MCF 10A (cell line): ENCODE measurements at regions not wholly inside any gene's neighbourhood (a gene's known extent, or its start where the extent isn't known, plus 50 kb on each side); places are given as distances from the start of the nearest gene placed in this dataset.
A peak's percentile ranks its signal among the peaks of the same experiment; 100 is the strongest.

Source experiments
- BruUV-seq: library from RNA; stranded (reverse); fragments of 400-500 nt; replicated peaks from 2 replicates; lab custom pipeline; 2021; lab: Mats Ljungman, UMichigan
- CTCF ChIA-PET: fragments of 300-600 bp; sonication (Branson Sonifier 250); formaldehyde crosslinking; extraction: SDS; loops from one replicate; lab custom pipeline; 2021; ENCODE audit warnings: antibody characterized with exemption, inconsistent platforms; lab: Yijun Ruan, JAX
- POLR2A ChIA-PET: fragments of 300-600, 350-650 bp; sonication (Branson Sonifier 250); formaldehyde crosslinking; extraction: SDS; loops from one replicate; lab custom pipeline; 2020; ENCODE audit warnings: antibody characterized with exemption, inconsistent platforms; lab: Yijun Ruan, JAX
- DNase-seq: peaks from one replicate; pipeline ENCODE4 v3.0.0-alpha.2; 2018; ENCODE audit not compliant: unreplicated experiment
- H3K27ac Mint-ChIP-seq: one replicate; pipeline ENCODE4 v1.8.0; 2022; ENCODE audit warnings: mild to moderate bottlenecking, low read depth, mixed read lengths; ENCODE audit not compliant: unreplicated experiment
- H3K27me3 Mint-ChIP-seq: one replicate; pipeline ENCODE4 v1.8.0; 2022; ENCODE audit warnings: mixed read lengths; ENCODE audit not compliant: insufficient read depth, unreplicated experiment
- H3K36me3 Mint-ChIP-seq: one replicate; pipeline ENCODE4 v1.8.0; 2022; ENCODE audit warnings: mild to moderate bottlenecking, moderate library complexity, mixed read lengths; ENCODE audit not compliant: insufficient read depth, unreplicated experiment
- H3K4me1 Mint-ChIP-seq: one replicate; pipeline ENCODE4 v1.8.0; 2022; ENCODE audit warnings: mixed read lengths; ENCODE audit not compliant: insufficient read depth, unreplicated experiment
- H3K4me3 Mint-ChIP-seq: one replicate; pipeline ENCODE4 v1.8.0; 2022; ENCODE audit warnings: mild to moderate bottlenecking, moderate library complexity, mixed read lengths; ENCODE audit not compliant: unreplicated experiment
- H3K9me3 Mint-ChIP-seq: one replicate; pipeline ENCODE4 v1.8.0; 2022; ENCODE audit warnings: mixed read lengths; ENCODE audit not compliant: unreplicated experiment
- CTCF ChIP-seq: fragments of 200-600 bp; IDR thresholded peaks from one replicate; pipeline ENCODE4 v1.8.0; 2022; ENCODE audit warnings: antibody characterized with exemption, mild to moderate bottlenecking; ENCODE audit not compliant: unreplicated experiment
- intact Hi-C: fragments of 100-400 bp; cut with micrococcal nuclease; formaldehyde crosslinking; loops from 2 replicates; pipeline ENCODE4 v1.14.1; 2022

DNA sequence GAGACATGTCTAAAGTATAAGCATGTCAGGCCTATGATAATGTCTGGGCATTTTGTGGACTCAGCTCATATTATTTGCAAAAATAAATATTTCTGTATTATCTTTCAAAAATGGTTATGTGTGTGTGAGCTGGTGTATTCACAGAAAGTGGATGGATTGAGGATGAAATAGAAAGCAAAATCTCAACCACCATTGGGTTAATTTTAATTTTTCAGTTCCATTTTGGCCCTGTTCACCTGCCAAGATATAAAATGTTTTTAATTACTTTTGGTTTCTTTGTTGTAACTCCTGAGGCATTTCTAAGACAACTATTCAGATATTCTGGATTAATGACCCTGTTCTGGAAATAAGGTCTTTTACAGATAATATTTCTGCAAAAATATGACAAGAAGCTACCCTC lies 232.7 kb upstream of the PPFIA2 start:
- no TSS peak for BruUV-seq
- no peak overlapping the region for H3K4me3 Mint-ChIP-seq
- no peaks in the 10 kb centered on the region for H3K27me3 Mint-ChIP-seq
- H3K4me1 Mint-ChIP-seq = peaks cover 6% of the 10 kb centered on the region
- intact Hi-C loops = no loop called here
- no peak overlapping the region for H3K27ac Mint-ChIP-seq
- TF ChIP-seq CTCF = no peak
- DNase-seq = no peak
- ChIA-PET POLR2A (no interaction called here), CTCF (no interaction called here)
- H3K36me3 Mint-ChIP-seq = no peaks in the 10 kb centered on the region
- no peaks in the 10 kb centered on the region for H3K9me3 Mint-ChIP-seq

DNA sequence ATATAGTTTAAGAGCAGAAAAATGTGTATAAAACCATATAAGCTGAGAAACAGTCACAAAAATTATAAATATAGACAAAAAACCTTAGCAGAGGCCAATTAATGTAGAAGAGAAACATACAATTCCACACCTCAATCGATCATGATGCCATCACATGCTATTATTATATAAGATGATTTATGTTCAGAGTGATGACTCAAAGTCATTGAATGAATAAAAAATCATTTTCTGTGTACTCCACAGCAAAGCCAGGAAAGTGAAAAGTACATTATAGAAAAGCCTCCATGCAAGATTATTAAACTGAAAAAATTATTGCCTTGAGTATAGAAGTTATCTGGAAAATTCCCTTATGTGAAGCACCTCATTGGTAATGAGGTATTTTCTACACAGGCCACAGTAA lies 229.2 kb upstream of the PPFIA2 start:
- no TSS peak for BruUV-seq
- CTCF ChIA-PET = no interaction called here

DNA sequence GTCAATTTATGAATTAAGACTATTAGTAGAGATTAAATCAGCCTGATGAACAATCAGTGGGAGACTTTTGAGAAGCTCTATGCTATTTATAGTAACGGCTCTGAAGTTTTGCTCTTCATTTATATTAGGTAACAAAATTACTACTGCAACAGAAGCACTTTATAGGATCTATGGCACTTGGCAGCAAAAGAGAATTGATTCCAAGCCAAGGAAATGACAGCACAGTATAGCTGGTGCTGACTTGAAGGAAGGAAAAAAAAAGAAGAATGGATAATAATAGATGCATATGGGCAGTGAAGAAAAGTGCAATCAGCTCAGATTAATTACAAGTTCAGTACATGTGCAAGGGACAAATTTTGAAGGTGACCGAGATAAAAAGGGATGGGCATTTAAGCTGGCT lies 228.2 kb upstream of the PPFIA2 start:
- CTCF ChIA-PET = no interaction called here
- H3K4me3 Mint-ChIP-seq = no peak overlapping the region
- no peak for TF ChIP-seq CTCF
- peak; percentile 7 for DNase-seq
- no peaks in the 10 kb centered on the region for H3K36me3 Mint-ChIP-seq
- no peaks in the 10 kb centered on the region for H3K9me3 Mint-ChIP-seq
- no peaks in the 10 kb centered on the region for H3K27me3 Mint-ChIP-seq
- POLR2A ChIA-PET = no interaction called here
- peaks cover 6% of the 10 kb centered on the region for H3K4me1 Mint-ChIP-seq
- peak overlapping the region; percentile 16 for H3K27ac Mint-ChIP-seq
- intact Hi-C loops = no loop called here
- no TSS peak for BruUV-seq

More for the DNA sequence above, 229.2 kb upstream of the PPFIA2 start:
- Mint-ChIP-seq H3K36me3 (no peaks in the 10 kb centered on the region), H3K27me3 (no peaks in the 10 kb centered on the region), H3K4me3 (no peak overlapping the region), H3K9me3 (no peaks in the 10 kb centered on the region), H3K4me1 (peaks cover 6% of the 10 kb centered on the region), H3K27ac (no peak overlapping the region)
- intact Hi-C loops = no loop called here
- DNase-seq = no peak
- TF ChIP-seq CTCF = no peak
- POLR2A ChIA-PET = no interaction called here

DNA sequence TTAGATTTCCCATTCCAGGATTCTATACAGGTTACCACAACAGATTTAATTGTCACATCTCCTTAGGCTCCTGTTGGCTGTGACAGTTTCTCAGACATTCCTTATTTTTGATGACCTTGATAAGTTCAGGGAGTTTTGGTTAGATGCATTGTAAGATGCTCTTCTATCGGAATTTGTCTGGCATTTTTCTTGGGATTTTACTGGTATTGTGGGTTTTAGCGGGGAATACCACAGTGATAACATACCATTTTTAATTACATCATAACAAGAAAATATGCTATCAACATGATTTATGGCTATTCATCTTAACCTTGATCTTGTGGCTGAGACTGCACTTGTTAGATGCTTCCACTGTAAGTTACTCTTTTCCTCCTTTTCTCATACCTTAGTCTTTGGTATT lies 217.5 kb upstream of the PPFIA2 start:
- Mint-ChIP-seq H3K27me3 (no peaks in the 10 kb centered on the region), H3K4me3 (no peak overlapping the region)
- intact Hi-C loops = no loop called here

More for the DNA sequence above, 217.5 kb upstream of the PPFIA2 start:
- POLR2A ChIA-PET = no interaction called here
- Mint-ChIP-seq H3K36me3 (no peaks in the 10 kb centered on the region), H3K27ac (no peak overlapping the region), H3K4me1 (no peaks in the 10 kb centered on the region), H3K9me3 (peaks cover 7% of the 10 kb centered on the region)
- DNase-seq = no peak
- no TSS peak for BruUV-seq
- CTCF ChIA-PET = no interaction called here
- TF ChIP-seq CTCF = no peak
